Testis (tissue), 2 donors: ENCODE measurements at regions not wholly inside any gene's neighbourhood (a gene's known extent, or its start where the extent isn't known, plus 50 kb on each side); places are given as distances from the start of the nearest gene placed in this dataset.

Experiments
- DNase-seq: peaks from one replicate; pipeline ENCODE4 v3.0.0-alpha.2; 2019
- H3K27ac ChIP-seq, 2 donors: fragments of 200-600 bp; sonication (generic); one replicate each; pipeline ENCODE4 v1.5.1; 2019
- H3K27me3 ChIP-seq: fragments of 200-600 bp; sonication (generic); one replicate; pipeline ENCODE4 v1.5.1; 2019
- H3K36me3 ChIP-seq: fragments of 200-600 bp; sonication (generic); one replicate; pipeline ENCODE4 v1.5.1; 2017; ENCODE audit warnings: low read depth; ENCODE audit errors: missing control alignments
- H3K4me1 ChIP-seq: fragments of 200-600 bp; sonication (generic); one replicate; pipeline ENCODE4 v1.5.1; 2019
- H3K4me3 ChIP-seq, 2 donors: fragments of 200-600 bp; sonication (generic); one replicate each; pipeline ENCODE4 v1.5.1; 2017 to 2019
- H3K9me3 ChIP-seq: fragments of 200-600 bp; sonication (generic); one replicate; pipeline ENCODE4 v1.5.1; 2017
- CTCF ChIP-seq, 3 experiments: fragments of 450-650 bp in 2 of 3; fragments of 200-600 bp in 1 of 3; sonication (generic) in 1 of 3; IDR thresholded peaks; one replicate each; pipeline ENCODE4 v1.5.1; 2016 to 2019; ENCODE audit warnings: antibody characterized with exemption in 3 of 3, mild to moderate bottlenecking in 2 of 3, moderate library complexity in 1 of 3
- POLR2A ChIP-seq: fragments of 450-650 bp; IDR thresholded peaks from one replicate; pipeline ENCODE4 v1.6.1; 2017; ENCODE audit warnings: antibody characterized with exemption, mild to moderate bottlenecking, moderate library complexity
- WGBS, 2 donors: methylation state at CpG; one replicate each; pipeline ENCODE4 v1.1.5; 2018; 5-methylcytosine and 5-hydroxymethylcytosine counted together
- intact Hi-C: fragments of 100-400 bp; cut with DNase I; formaldehyde crosslinking; loops from one replicate; pipeline ENCODE4 v1.15.1; 2023; ENCODE audit warnings: low total_unique reads

DNA sequence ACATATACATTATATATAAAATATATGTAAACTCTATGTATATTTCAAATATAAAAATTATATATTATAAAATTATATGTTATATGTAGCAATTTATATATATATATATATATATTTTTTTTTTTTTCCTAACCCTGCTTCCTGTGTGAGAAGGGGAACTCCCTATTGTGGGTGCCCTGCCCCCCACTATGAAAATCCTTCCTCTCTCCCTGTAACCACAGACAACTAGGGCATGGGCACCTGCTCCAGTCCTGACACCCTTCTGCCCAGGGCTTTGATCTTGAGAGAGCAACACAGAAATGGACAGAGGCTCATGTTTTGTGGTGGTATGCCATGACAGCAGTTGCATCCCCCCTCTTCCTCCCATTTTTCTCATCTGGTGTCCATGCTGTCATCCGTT lies 148.7 kb upstream of the IL12B start:
- no peak for DNase-seq
- H3K27ac ChIP-seq: no peak overlapping the region
- no peaks in the 10 kb centered on the region for H3K4me1 ChIP-seq
- intact Hi-C loops: no loop called here
- 78 to 80% methylated on average over 1 of the region's 1 CpG for WGBS, 2 donors
- H3K36me3 ChIP-seq: no peaks in the 10 kb centered on the region
- TF ChIP-seq POLR2A (no peak), CTCF (IDR thresholded peaks at IDR 0.05) (no peak)
- no peak overlapping the region for H3K4me3 ChIP-seq
- H3K27me3 ChIP-seq: no peaks in the 10 kb centered on the region
- H3K9me3 ChIP-seq: no peaks in the 10 kb centered on the region

- no peak overlapping the region for H3K27ac ChIP-seq
- no peaks in the 10 kb centered on the region for H3K9me3 ChIP-seq
- no peaks in the 10 kb centered on the region for H3K4me1 ChIP-seq
- intact Hi-C loops: no loop called here
- no peaks in the 10 kb centered on the region for H3K36me3 ChIP-seq
- H3K27me3 ChIP-seq: no peaks in the 10 kb centered on the region
- no peak for TF ChIP-seq POLR2A
- no peak for TF ChIP-seq CTCF (IDR thresholded peaks at IDR 0.05)
- WGBS, 2 donors: 86 to 92% methylated on average over 2 of the region's 2 CpGs
- H3K4me3 ChIP-seq: no peak overlapping the region
- DNase-seq: no peak
Measured at GRCh38 chr5:159480849-159481248, 150.6 kb upstream of the IL12B start.

GRCh38 chr5:159481751-159482150 lies 151.5 kb upstream of the IL12B start:
- H3K27ac ChIP-seq: no peak overlapping the region
- no peaks in the 10 kb centered on the region for H3K36me3 ChIP-seq
- no peak for TF ChIP-seq POLR2A
- no peak for TF ChIP-seq CTCF (IDR thresholded peaks at IDR 0.05)
- H3K9me3 ChIP-seq: no peaks in the 10 kb centered on the region
- H3K27me3 ChIP-seq: no peaks in the 10 kb centered on the region
- intact Hi-C loops: no loop called here
- no peak for DNase-seq
- WGBS, 2 donors: 90 to 96% methylated on average over 1 of the region's 1 CpG
- H3K4me1 ChIP-seq: no peaks in the 10 kb centered on the region
- H3K4me3 ChIP-seq: no peak overlapping the region

- Histone ChIP-seq H3K4me1 (no peaks in the 10 kb centered on the region), H3K9me3 (no peaks in the 10 kb centered on the region), H3K36me3 (no peaks in the 10 kb centered on the region), H3K4me3 (no peak overlapping the region), H3K27ac (no peak overlapping the region), H3K27me3 (no peaks in the 10 kb centered on the region)
- TF ChIP-seq POLR2A (no peak), CTCF (IDR thresholded peaks at IDR 0.05) (no peak)
- WGBS, 2 donors: 80 to 82% methylated on average over 3 of the region's 3 CpGs
- intact Hi-C loops: no loop called here
- DNase-seq: no peak
Measured at GRCh38 chr5:159486836-159487235, 156.5 kb upstream of the IL12B start.

- Histone ChIP-seq H3K4me3 (no peak overlapping the region), H3K27ac (no peak overlapping the region), H3K36me3 (no peaks in the 10 kb centered on the region), H3K4me1 (no peaks in the 10 kb centered on the region), H3K9me3 (no peaks in the 10 kb centered on the region), H3K27me3 (no peaks in the 10 kb centered on the region)
- 77 to 82% methylated on average over 4 of the region's 4 CpGs for WGBS, 2 donors
- intact Hi-C loops: no loop called here
- TF ChIP-seq POLR2A (no peak), CTCF (IDR thresholded peaks at IDR 0.05) (no peak)
- DNase-seq: no peak
Measured at GRCh38 chr5:159488516-159488915, 158.2 kb upstream of the IL12B start.
